ENCODE measurements at regions not wholly inside any gene's neighbourhood (a gene's known extent, or its start where the extent isn't known, plus 50 kb on each side); places are given as distances from the start of the nearest gene placed in this dataset.
A peak's percentile ranks its signal among the peaks of the same experiment; 100 is the strongest.

- Histone ChIP-seq H3K36me3 (no peaks in the 10 kb centered on the region), H3K4me3 (no peak overlapping the region), H3K27ac (replicated peaks in 1 of 4) (no peak overlapping the region), H3K27me3 (no peaks in the 10 kb centered on the region), H3K4me1 (peaks cover 0 to 7% (median 6%) of the 10 kb centered on the region in 4 donors), H3K9me3 (no peaks in the 10 kb centered on the region)
- peak; percentile 45 for DNase-seq (ENCODE audit: extremely low spot score)
- TF ChIP-seq POLR2A (IDR thresholded peaks at IDR 0.05; ENCODE audit: low read depth) (no peak), EP300 (IDR thresholded peaks at IDR 0.05) (no peak)
- 93% methylated on average over 7 of the region's 7 CpGs for WGBS
- intact Hi-C loops (cut with DNase I) = no loop called here
These were observed 67.9 kb upstream of the THBS2 start for GRCh38 chr6:169321546-169321945.

GRCh38 chr6:169320013-169320412, 66.4 kb upstream of the THBS2 start:
- intact Hi-C loops (cut with DNase I) = no loop called here
- no peaks in the 10 kb centered on the region for H3K27me3 ChIP-seq
- H3K36me3 ChIP-seq = no peaks in the 10 kb centered on the region
- no peak for TF ChIP-seq CTCF (IDR thresholded peaks at IDR 0.05)
- no peak for TF ChIP-seq EP300 (IDR thresholded peaks at IDR 0.05)
- TF ChIP-seq POLR2A (IDR thresholded peaks at IDR 0.05; ENCODE audit: low read depth) = no peak
- TF ChIP-seq POLR2AphosphoS5 (IDR thresholded peaks at IDR 0.05) = no peak
- H3K4me1 ChIP-seq = no peaks in the 10 kb centered on the region
- no peak overlapping the region for H3K27ac ChIP-seq (replicated peaks in 1 of 4)
- no peak overlapping the region for H3K4me3 ChIP-seq
- 85% methylated on average over 3 of the region's 3 CpGs for WGBS
- no peaks in the 10 kb centered on the region for H3K9me3 ChIP-seq
- DNase-seq (ENCODE audit: extremely low spot score) = peak; percentile 53

GRCh38 chr6:169317441-169318202, 64.0 kb upstream of the THBS2 start:
- intact Hi-C loops (cut with DNase I) = no loop called here
- no peak for TF ChIP-seq POLR2A (IDR thresholded peaks at IDR 0.05; ENCODE audit: low read depth)
- TF ChIP-seq POLR2AphosphoS5 (IDR thresholded peaks at IDR 0.05) = no peak
- no peak for TF ChIP-seq CTCF (IDR thresholded peaks at IDR 0.05)
- no peak for TF ChIP-seq EP300 (IDR thresholded peaks at IDR 0.05)
- peak; percentile 84 for DNase-seq (ENCODE audit: extremely low spot score)
- Histone ChIP-seq H3K9me3 (no peaks in the 10 kb centered on the region), H3K36me3 (no peaks in the 10 kb centered on the region), H3K27ac (replicated peaks in 1 of 4) (no peak overlapping the region), H3K4me1 (no peaks in the 10 kb centered on the region), H3K4me3 (no peak overlapping the region), H3K27me3 (no peaks in the 10 kb centered on the region)
- 90% methylated on average over 26 of the region's 26 CpGs for WGBS

- no peaks in the 10 kb centered on the region for H3K4me1 ChIP-seq
- H3K4me3 ChIP-seq = no peak overlapping the region
- no peaks in the 10 kb centered on the region for H3K27me3 ChIP-seq
- TF ChIP-seq POLR2A (IDR thresholded peaks at IDR 0.05; ENCODE audit: low read depth) (no peak), EP300 (IDR thresholded peaks at IDR 0.05) (no peak), POLR2AphosphoS5 (IDR thresholded peaks at IDR 0.05) (no peak), CTCF (IDR thresholded peaks at IDR 0.05) (no peak)
- H3K9me3 ChIP-seq = no peaks in the 10 kb centered on the region
- no peaks in the 10 kb centered on the region for H3K36me3 ChIP-seq
- 94% methylated on average over 5 of the region's 5 CpGs for WGBS
- H3K27ac ChIP-seq (replicated peaks in 1 of 4) = no peak overlapping the region
- intact Hi-C loops (cut with DNase I) = no loop called here
- no peak for DNase-seq (ENCODE audit: extremely low spot score)
These were observed 63.0 kb upstream of the THBS2 start for GRCh38 chr6:169316651-169317050.

- intact Hi-C loops (cut with DNase I) = no loop called here
- no peak for TF ChIP-seq CTCF (IDR thresholded peaks at IDR 0.05)
- no peak for TF ChIP-seq EP300 (IDR thresholded peaks at IDR 0.05)
- no peak for TF ChIP-seq POLR2AphosphoS5 (IDR thresholded peaks at IDR 0.05)
- TF ChIP-seq POLR2A (IDR thresholded peaks at IDR 0.05; ENCODE audit: low read depth) = no peak
- Histone ChIP-seq H3K36me3 (no peaks in the 10 kb centered on the region), H3K27me3 (no peaks in the 10 kb centered on the region), H3K4me3 (no peak overlapping the region), H3K27ac (replicated peaks in 1 of 4) (no peak overlapping the region), H3K9me3 (no peaks in the 10 kb centered on the region), H3K4me1 (no peaks in the 10 kb centered on the region)
- peak; percentile 81 for DNase-seq (ENCODE audit: extremely low spot score)
- 92% methylated on average over 12 of the region's 12 CpGs for WGBS
These were observed 62.4 kb upstream of the THBS2 start for GRCh38 chr6:169315830-169316614.

All from esophagus muscularis mucosa (tissue), 4 donors.